ENCODE measurements at regions not wholly inside any gene's neighbourhood (a gene's known extent, or its start where the extent isn't known, plus 50 kb on each side); places are given as distances from the start of the nearest gene placed in this dataset.

- dilution Hi-C loops (cut with MboI; ENCODE audit: extremely low pct_ligation_motif_present, low sequenced_read_pairs), result no loop called here
- Histone ChIP-seq H2AFZ (ENCODE audit: control insufficient read depth, low read length) (no peak overlapping the region), H3K4me1 (ENCODE audit: control insufficient read depth, extremely low read depth, insufficient read depth, low read length) (no peaks in the 10 kb centered on the region), H3K4me2 (ENCODE audit: control insufficient read depth, extremely low read depth, insufficient read depth, low read depth, low read length) (no peak overlapping the region), H3K9ac (ENCODE audit: control insufficient read depth, extremely low read depth, insufficient read depth, low read length) (no peak overlapping the region), H3K9me3 (ENCODE audit: control insufficient read depth, low read depth, low read length) (no peaks in the 10 kb centered on the region), H3K4me3 (ENCODE audit: control insufficient read depth in 2 of 3, extremely low read depth in 1 of 3, insufficient read depth in 2 of 3, low read depth in 1 of 3, low read length in 3 of 3) (no peak overlapping the region), H3K9me1 (ENCODE audit: control insufficient read depth, extremely low read depth, insufficient read depth, low read length) (no peaks in the 10 kb centered on the region), H3K79me2 (ENCODE audit: control insufficient read depth, insufficient read depth, low read length) (no peaks in the 10 kb centered on the region), H3K27ac (ENCODE audit: control insufficient read depth, insufficient read depth, low read length) (no peak overlapping the region), H3K27me3 (ENCODE audit: control insufficient read depth, extremely low read depth, insufficient read depth, low read length) (no peaks in the 10 kb centered on the region), H3K36me3 (ENCODE audit: control insufficient read depth in 2 of 2, extremely low read depth in 1 of 2, insufficient read depth in 2 of 2, low read length in 2 of 2) (no peaks in the 10 kb centered on the region), H4K20me1 (ENCODE audit: control insufficient read depth, extremely low read depth, insufficient read depth, low read length) (no peaks in the 10 kb centered on the region)
- TF ChIP-seq EZH2 (IDR thresholded peaks at IDR 0.05; ENCODE audit: low read length) (no peak), CTCF (optimal IDR thresholded peaks at IDR 0.05 in 1 of 3, IDR thresholded peaks at IDR 0.05 in 1 of 3, conservative IDR thresholded peaks at IDR 0.05 in 1 of 3; ENCODE audit: extremely low read depth in 1 of 3, insufficient read depth in 2 of 3, low read length in 3 of 3) (no peak)
- DNase-seq (ENCODE audit: low read depth, low spot score), result no peak
- no peak for FAIRE-seq
Measured at GRCh38 chr13:76387566-76387965, 498.6 kb downstream of the KCTD12 start.

DNA sequence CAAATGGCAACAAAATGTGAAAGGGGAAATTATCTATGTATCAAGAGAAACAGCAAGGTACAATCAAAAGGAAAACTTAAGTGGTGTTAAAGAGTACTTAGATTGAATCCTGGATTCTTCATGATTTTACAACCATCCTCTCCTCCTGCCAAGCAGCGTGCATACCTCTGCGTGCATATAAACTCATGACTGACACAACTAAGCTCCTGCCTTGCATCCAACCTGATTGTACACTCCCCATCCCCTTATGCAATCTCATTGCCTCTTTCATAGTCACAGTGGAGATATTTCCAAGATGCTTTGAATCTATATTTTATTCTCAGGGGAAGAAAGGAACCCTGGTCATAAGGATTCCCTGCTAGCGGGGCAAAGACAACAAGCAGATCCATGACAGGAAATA lies 499.9 kb downstream of the KCTD12 start:
- no peak overlapping the region for H3K27ac ChIP-seq (ENCODE audit: control insufficient read depth, insufficient read depth, low read length)
- H3K36me3 ChIP-seq (ENCODE audit: control insufficient read depth in 2 of 2, extremely low read depth in 1 of 2, insufficient read depth in 2 of 2, low read length in 2 of 2), result no peaks in the 10 kb centered on the region
- dilution Hi-C loops (cut with MboI; ENCODE audit: extremely low pct_ligation_motif_present, low sequenced_read_pairs), result no loop called here
- no peaks in the 10 kb centered on the region for H4K20me1 ChIP-seq (ENCODE audit: control insufficient read depth, extremely low read depth, insufficient read depth, low read length)
- H3K4me2 ChIP-seq (ENCODE audit: control insufficient read depth, extremely low read depth, insufficient read depth, low read depth, low read length), result no peak overlapping the region
- DNase-seq (ENCODE audit: low read depth, low spot score), result no peak
- H3K9me3 ChIP-seq (ENCODE audit: control insufficient read depth, low read depth, low read length), result no peaks in the 10 kb centered on the region
- no peak for TF ChIP-seq CTCF (optimal IDR thresholded peaks at IDR 0.05 in 1 of 3, IDR thresholded peaks at IDR 0.05 in 1 of 3, conservative IDR thresholded peaks at IDR 0.05 in 1 of 3; ENCODE audit: extremely low read depth in 1 of 3, insufficient read depth in 2 of 3, low read length in 3 of 3)
- TF ChIP-seq EZH2 (IDR thresholded peaks at IDR 0.05; ENCODE audit: low read length), result no peak
- no peak for FAIRE-seq
- no peaks in the 10 kb centered on the region for H3K79me2 ChIP-seq (ENCODE audit: control insufficient read depth, insufficient read depth, low read length)
- no peaks in the 10 kb centered on the region for H3K27me3 ChIP-seq (ENCODE audit: control insufficient read depth, extremely low read depth, insufficient read depth, low read length)
- H3K4me1 ChIP-seq (ENCODE audit: control insufficient read depth, extremely low read depth, insufficient read depth, low read length), result no peaks in the 10 kb centered on the region
- H3K4me3 ChIP-seq (ENCODE audit: control insufficient read depth in 2 of 3, extremely low read depth in 1 of 3, insufficient read depth in 2 of 3, low read depth in 1 of 3, low read length in 3 of 3), result no peak overlapping the region
- no peak overlapping the region for H2AFZ ChIP-seq (ENCODE audit: control insufficient read depth, low read length)
- no peak overlapping the region for H3K9ac ChIP-seq (ENCODE audit: control insufficient read depth, extremely low read depth, insufficient read depth, low read length)
- H3K9me1 ChIP-seq (ENCODE audit: control insufficient read depth, extremely low read depth, insufficient read depth, low read length), result no peaks in the 10 kb centered on the region
